Islet precursor cell (in vitro differentiated cells): ENCODE measurements at regions not wholly inside any gene's neighbourhood (a gene's known extent, or its start where the extent isn't known, plus 50 kb on each side); places are given as distances from the start of the nearest gene placed in this dataset.
"Not testable (repeated sequence)": the region's sequence is repeated elsewhere in the genome, so short reads cannot be mapped to it uniquely, and the experiment has no call there.

Experiments used
- DNase-seq: peaks from one replicate; pipeline ENCODE4 v3.0.0-alpha.2; 2018

- not testable (repeated sequence) for DNase-seq
Observed at GRCh38 chr4:10388146-10388545, 69.1 kb downstream of the ZNF518B start.

GRCh38 chr4:10385994-10386394, 71.2 kb downstream of the ZNF518B start:
- no peak for DNase-seq

GRCh38 chr4:10384974-10385373, 72.3 kb downstream of the ZNF518B start:
- DNase-seq: no peak

- no peak for DNase-seq
Observed at GRCh38 chr4:10383417-10383816, 73.8 kb downstream of the ZNF518B start.

- DNase-seq: not testable (repeated sequence)
Observed at GRCh38 chr4:10382171-10382570, 75.1 kb downstream of the ZNF518B start.

DNA sequence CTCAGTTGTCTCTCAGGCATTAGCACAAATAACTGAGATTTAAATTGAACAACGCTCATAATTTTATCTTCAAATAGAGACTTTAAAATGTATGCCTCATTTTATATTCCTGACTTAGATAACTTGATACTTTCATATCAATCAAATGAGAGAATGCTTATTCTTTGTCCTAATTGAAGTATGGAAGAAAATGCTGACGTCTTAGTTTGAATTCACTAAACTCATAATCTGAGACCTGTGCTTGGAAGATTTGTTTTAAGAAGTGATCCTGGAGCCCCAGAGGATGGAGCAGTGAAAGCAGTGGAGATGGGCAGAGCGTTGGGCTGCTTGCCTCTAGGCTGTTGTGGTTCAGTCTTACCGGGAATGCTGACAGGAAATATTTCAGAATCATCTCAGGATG, 76.1 kb downstream of the ZNF518B start:
- DNase-seq: no peak

DNA sequence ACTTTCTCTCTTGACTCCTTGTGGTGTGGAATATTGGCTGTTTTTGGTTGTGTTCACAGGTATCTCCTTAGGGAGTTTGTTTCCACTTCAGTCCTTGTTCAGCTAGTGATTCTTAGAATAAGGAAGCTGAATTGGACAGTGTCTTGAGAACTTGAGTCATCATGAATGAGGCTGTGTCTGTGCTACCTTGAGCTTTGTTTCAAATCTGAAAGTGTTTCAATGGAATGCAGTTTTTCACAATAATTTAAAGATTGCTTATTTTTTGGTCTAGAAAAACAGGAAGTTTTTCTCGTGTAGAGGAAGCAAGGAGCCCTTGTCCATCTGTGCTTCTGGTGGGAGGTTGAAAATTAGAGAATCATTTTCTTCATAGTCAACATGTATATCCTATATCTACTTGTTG, 76.5 kb downstream of the ZNF518B start:
- DNase-seq: no peak

GRCh38 chr4:10371869-10372471, 85.3 kb downstream of the ZNF518B start:
- DNase-seq: peak; percentile 70

- DNase-seq: no peak
Observed at GRCh38 chr4:10371121-10371520, 86.1 kb downstream of the ZNF518B start.

DNA sequence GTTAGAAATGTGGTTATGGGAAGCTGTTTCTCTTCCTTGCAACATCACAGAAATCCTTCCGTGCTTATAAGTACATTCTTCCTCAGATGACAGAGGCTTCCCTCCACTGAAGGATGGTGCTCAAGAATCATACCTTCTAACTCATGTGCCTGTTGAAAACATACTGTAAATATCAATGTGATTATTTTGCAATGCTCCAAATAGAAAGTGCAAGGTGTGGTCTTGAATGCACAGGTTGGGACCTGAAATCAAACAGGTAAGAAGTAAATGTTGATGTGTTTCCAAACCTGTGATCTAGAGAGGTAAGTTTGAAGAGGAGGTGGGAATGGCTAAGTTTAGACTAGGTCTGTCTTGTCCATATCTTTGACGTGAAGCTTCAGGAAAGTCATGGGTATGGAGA, 87.7 kb downstream of the ZNF518B start:
- no peak for DNase-seq

GRCh38 chr4:10366628-10367027, 90.6 kb downstream of the ZNF518B start:
- DNase-seq: no peak

- no peak for DNase-seq
Observed at GRCh38 chr4:10364194-10364593, 93.0 kb downstream of the ZNF518B start.

GRCh38 chr4:10354746-10355145, 102.5 kb downstream of the ZNF518B start:
- no peak for DNase-seq

DNA sequence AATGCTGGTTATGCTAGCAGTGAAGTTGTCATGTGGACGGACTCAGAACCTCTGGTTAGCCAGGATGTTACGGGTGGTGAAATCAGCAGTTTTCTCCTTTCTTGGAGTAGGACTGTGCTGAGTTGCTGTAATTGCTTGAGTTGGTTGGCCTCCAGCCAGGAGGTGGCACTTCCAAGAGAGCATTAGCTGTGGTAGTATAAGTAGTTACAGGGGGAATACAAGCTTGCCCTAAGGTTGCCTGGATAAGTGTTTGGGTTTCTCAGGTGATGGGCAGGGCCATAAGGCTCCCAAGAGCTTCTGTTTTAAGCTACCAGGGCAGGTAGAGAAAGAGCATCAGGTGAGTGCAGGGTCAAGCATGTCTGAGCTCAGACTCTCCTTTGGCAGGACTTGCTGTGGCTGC, 103.0 kb downstream of the ZNF518B start:
- DNase-seq: no peak

DNA sequence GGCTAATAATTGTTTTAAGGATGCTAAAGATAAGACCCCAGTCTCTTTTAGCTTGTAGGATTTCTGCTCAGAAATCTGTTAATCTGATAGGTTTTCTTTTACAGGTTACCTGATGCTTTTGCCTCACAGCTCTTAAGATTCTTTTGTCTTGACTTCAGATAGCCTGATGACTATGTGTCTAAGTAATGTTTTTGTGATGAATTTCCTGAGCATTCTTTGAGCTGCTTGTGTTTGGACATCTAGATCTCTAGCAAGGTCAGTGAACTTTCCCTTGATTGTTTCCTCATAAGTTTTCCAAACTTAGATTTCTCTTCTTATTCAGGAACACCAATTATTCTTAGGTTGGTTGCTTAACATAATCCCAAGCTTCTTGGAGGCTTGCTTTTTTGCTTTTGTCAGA, 104.1 kb downstream of the ZNF518B start:
- DNase-seq: no peak

DNA sequence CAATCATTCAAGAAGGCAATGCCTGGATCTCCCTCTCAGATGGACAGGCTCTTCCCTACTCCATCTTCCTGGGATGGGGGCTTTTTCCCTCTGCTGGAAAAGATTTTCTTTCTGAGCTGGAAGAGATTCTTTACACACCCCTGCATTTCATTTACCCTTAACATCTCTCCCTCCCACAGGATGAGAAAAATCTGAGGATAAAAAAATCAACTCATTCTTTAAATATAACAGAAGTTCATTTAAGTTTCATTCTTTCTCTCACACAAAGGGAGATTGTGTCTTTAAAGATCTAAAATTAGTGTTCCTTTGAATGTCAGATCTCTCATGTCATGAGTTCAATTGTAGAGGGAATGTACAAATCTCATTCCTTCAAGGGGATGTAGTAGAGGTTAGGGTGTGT, 109.0 kb downstream of the ZNF518B start:
- DNase-seq: no peak

DNA sequence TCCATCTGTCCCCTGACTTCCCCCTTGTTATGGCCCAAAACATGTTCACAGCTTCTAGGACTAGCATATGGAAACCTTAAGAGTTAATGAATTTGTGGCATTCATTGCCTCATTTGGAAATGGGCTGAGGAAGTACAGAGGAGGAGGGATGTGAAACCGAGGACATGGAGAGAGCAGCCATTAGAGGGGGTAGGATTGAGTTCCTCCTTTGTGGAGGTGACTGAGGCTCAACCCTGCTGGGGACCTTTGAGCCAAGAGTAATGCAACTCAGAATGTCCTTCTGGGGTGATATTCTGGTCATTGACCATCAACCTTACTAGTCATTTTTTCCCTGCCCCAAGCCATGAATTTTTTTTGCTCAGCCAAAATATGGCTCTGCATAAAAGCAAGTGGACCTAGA, 109.4 kb downstream of the ZNF518B start:
- DNase-seq: no peak

GRCh38 chr4:10347281-10347795, 109.9 kb downstream of the ZNF518B start:
- no peak for DNase-seq

GRCh38 chr4:10346023-10346422, 111.2 kb downstream of the ZNF518B start:
- DNase-seq: peak; percentile 63

GRCh38 chr4:10345381-10345784, 111.8 kb downstream of the ZNF518B start:
- peak; percentile 60 for DNase-seq

GRCh38 chr4:10344824-10345223, 112.4 kb downstream of the ZNF518B start:
- DNase-seq: no peak

- DNase-seq: no peak
Observed at GRCh38 chr4:10343656-10344055, 113.6 kb downstream of the ZNF518B start.

DNA sequence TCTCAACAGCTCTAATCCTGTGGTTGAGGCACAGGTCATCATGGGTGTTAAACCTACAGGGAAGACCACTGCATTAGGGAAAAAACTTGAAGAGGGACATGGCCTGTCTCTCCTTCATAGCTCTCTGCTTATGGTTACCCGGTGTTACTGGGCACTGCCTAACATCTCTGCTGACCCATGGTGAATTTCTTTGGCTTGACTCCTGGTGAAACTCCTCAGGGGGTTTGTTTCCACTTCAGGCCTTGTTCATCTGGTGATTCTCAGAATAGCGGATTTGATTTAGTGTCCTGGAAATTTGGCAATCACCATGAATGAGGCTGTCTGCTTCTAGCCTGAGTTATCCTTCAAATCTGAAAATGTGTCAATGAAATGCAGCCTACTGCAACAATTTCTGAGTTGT, 114.4 kb downstream of the ZNF518B start:
- no peak for DNase-seq

DNA sequence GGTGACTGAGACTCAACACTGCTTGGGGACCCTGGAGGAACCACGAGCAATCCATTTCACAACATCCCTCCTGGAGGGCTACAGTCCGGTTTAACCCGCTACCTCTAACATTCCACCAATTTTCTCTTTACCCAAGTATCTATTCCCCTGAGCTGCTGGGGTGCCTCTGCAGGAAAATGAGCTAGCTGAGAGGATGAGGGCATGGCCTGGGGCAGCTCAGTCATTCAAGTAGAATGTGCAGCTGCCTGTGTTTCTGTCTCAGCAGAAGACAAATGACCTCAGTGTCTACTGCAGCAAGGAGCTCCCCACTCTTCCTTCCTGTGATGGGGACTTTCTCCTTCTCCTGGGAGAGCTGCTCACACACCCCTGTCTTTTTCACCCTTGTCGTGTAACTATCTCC, 120.8 kb downstream of the ZNF518B start:
- peak; percentile 96 for DNase-seq

DNA sequence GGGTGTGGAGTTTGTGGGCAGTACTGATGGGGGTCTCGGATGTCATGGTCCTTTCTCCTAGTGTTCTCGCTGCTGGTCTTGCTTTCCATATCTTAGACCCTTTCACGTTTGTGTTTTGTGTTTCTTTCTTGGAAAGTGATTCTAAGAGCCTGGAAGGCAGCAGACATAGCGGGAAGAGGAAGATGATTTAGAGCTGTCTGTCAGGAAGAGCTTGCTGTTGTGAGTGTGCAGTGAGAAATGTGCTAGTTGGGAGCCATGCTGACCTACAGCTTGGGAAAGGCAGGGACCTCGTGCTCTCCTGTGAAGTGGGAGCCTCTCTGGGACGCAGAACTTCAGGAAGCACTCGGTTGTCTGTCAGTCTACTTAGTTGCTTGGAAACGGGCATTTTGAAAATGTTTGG, 122.2 kb downstream of the ZNF518B start:
- no peak for DNase-seq
